Transverse colon (tissue), 3 donors: ENCODE measurements at regions not wholly inside any gene's neighbourhood (a gene's known extent, or its start where the extent isn't known, plus 50 kb on each side); places are given as distances from the start of the nearest gene placed in this dataset.

Source experiments
- CTCF ChIP-seq, 5 experiments: fragments of 200-600 bp in 3 of 5; fragments of 450-650 bp in 2 of 5; sonication (generic) in 3 of 5; IDR thresholded peaks; 1 replicate in 2 of 5; 2 replicates in 3 of 5; pipeline ENCODE4 v1.5.1; 2016 to 2017; ENCODE audit warnings: antibody characterized with exemption in 5 of 5, inconsistent platforms in 3 of 5, mild to moderate bottlenecking in 2 of 5, moderate library complexity in 1 of 5
- EP300 ChIP-seq: sonication (generic); formaldehyde crosslinking; IDR thresholded peaks from one replicate; pipeline ENCODE4 v1.6.1; 2017; ENCODE audit warnings: antibody characterized with exemption, low read depth

- TF ChIP-seq CTCF (IDR thresholded peaks at IDR 0.05), result no peak
- no peak for TF ChIP-seq EP300
These were observed 251.0 kb upstream of the ARGLU1 start for GRCh38 chr13:106818971-106819370.
